ENCODE measurements at regions not wholly inside any gene's neighbourhood (a gene's known extent, or its start where the extent isn't known, plus 50 kb on each side); places are given as distances from the start of the nearest gene placed in this dataset.

- DNase-seq: no peak
- Histone ChIP-seq H3K27me3 (ENCODE audit: control insufficient read depth, insufficient read depth, low read length) (peaks cover 3% of the 10 kb centered on the region), H3K4me3 (ENCODE audit: insufficient read depth, low read depth, low read length) (no peak overlapping the region), H3K36me3 (replicated peaks; ENCODE audit: control insufficient read depth, insufficient read depth, low read length) (no peaks in the 10 kb centered on the region)
These were observed 104.0 kb upstream of the WNT4 start for GRCh38 chr1:22246755-22247480.

DNA sequence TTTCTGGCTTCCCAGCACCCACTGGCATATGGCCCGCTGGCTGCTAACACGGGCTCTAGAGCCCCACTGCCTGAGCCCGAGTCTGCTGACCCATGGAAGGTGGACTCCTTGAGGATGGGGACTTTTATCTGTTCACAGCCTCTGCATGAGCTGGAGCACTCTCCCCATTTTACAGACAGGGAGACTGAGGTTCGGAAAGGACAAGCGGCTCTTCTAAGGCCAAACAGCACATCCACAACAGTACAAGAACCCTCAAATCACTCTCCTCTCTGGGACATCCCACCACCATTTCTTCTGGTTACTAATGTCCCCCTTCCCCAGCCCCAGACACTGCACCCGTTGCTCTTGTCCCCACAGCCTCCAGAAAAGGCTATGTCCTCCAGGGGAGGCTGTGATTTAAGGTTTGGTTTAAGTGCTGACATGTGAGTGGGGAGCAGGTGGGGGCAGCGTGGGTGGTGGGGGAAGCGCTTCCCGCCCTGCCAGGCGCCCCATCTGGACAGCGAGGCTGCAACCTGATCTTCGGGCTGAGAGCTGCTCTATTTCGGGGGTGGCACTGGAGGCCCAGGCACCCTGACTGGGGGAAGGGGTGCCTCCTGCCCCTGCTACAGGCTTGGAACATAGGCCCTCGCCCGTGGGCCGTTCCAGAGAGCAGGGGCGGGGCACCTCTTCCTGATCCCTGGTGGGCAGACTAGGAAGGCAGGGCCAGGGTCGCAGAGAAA is 104.8 kb upstream of the WNT4 start:
- Histone ChIP-seq H3K27me3 (ENCODE audit: control insufficient read depth, insufficient read depth, low read length) (peaks cover 3% of the 10 kb centered on the region), H3K36me3 (replicated peaks; ENCODE audit: control insufficient read depth, insufficient read depth, low read length) (no peaks in the 10 kb centered on the region), H3K4me3 (ENCODE audit: insufficient read depth, low read depth, low read length) (no peak overlapping the region)
- no peak for DNase-seq

DNA sequence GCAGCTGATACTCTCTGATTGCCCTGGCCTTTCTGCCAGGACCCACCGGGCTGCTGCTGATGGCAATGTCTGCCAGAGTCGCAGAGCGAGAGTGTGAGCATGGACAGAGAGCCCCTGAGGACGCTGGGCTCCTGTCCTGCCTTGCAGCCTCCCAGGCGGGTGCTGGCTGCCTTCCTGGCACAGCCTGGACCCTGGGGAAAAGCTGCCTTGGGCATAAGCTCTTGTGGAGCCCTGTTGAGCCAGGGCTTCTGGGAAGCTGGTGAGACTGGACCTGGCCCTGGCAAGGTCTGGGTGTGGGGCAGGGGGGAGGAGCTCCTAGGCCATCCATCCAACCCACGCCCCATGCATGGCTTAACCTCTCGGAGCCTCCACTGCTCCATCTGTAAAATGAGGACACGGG is 105.8 kb upstream of the WNT4 start:
- H3K4me3 ChIP-seq (ENCODE audit: insufficient read depth, low read depth, low read length): no peak overlapping the region
- H3K36me3 ChIP-seq (replicated peaks; ENCODE audit: control insufficient read depth, insufficient read depth, low read length): no peaks in the 10 kb centered on the region
- DNase-seq: no peak
- peaks cover 3% of the 10 kb centered on the region for H3K27me3 ChIP-seq (ENCODE audit: control insufficient read depth, insufficient read depth, low read length)

GRCh38 chr1:22249928-22250680 is 107.2 kb upstream of the WNT4 start:
- Histone ChIP-seq H3K4me3 (ENCODE audit: insufficient read depth, low read depth, low read length) (no peak overlapping the region), H3K36me3 (replicated peaks; ENCODE audit: control insufficient read depth, insufficient read depth, low read length) (no peaks in the 10 kb centered on the region), H3K27me3 (ENCODE audit: control insufficient read depth, insufficient read depth, low read length) (peaks cover 3% of the 10 kb centered on the region)
- DNase-seq: no peak

- H3K36me3 ChIP-seq (replicated peaks; ENCODE audit: control insufficient read depth, insufficient read depth, low read length): no peaks in the 10 kb centered on the region
- H3K27me3 ChIP-seq (ENCODE audit: control insufficient read depth, insufficient read depth, low read length): peaks cover 3% of the 10 kb centered on the region
- DNase-seq: peak; percentile 86
- H3K4me3 ChIP-seq (ENCODE audit: insufficient read depth, low read depth, low read length): no peak overlapping the region
These were observed 107.8 kb upstream of the WNT4 start for GRCh38 chr1:22250724-22251123.

DNA sequence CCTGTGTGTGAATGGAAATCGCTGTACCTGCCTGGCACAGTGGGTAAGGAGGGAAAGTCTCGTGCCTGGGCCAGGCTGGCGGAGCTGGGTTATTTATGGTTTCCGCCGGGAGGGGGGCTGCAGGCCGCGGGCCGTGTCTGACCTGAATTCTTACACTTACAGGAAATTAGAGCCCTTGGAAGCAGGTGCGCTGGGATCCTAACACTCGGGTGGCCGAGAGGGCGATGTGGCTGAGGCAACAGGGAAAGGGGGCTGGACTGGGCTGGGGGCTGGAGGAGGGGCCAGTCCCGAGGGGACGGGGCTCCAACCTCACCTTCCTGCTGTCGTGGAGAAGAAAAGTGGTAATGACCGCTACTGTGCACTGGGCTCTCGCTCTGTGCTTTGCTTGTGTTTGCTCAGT is 109.4 kb upstream of the WNT4 start:
- peak; percentile 89 for DNase-seq
- no peak overlapping the region for H3K4me3 ChIP-seq (ENCODE audit: insufficient read depth, low read depth, low read length)
- no peaks in the 10 kb centered on the region for H3K36me3 ChIP-seq (replicated peaks; ENCODE audit: control insufficient read depth, insufficient read depth, low read length)
- peaks cover 3% of the 10 kb centered on the region for H3K27me3 ChIP-seq (ENCODE audit: control insufficient read depth, insufficient read depth, low read length)

- peak; percentile 46 for DNase-seq
- Histone ChIP-seq H3K36me3 (replicated peaks; ENCODE audit: control insufficient read depth, insufficient read depth, low read length) (no peaks in the 10 kb centered on the region), H3K27me3 (ENCODE audit: control insufficient read depth, insufficient read depth, low read length) (peaks cover 3% of the 10 kb centered on the region), H3K4me3 (ENCODE audit: insufficient read depth, low read depth, low read length) (no peak overlapping the region)
These were observed 110.3 kb upstream of the WNT4 start for GRCh38 chr1:22253012-22253790.

GRCh38 chr1:22254756-22255155 is 111.9 kb upstream of the WNT4 start:
- Histone ChIP-seq H3K4me3 (ENCODE audit: insufficient read depth, low read depth, low read length) (no peak overlapping the region), H3K27me3 (ENCODE audit: control insufficient read depth, insufficient read depth, low read length) (peaks cover 3% of the 10 kb centered on the region), H3K36me3 (replicated peaks; ENCODE audit: control insufficient read depth, insufficient read depth, low read length) (no peaks in the 10 kb centered on the region)
- DNase-seq: peak; percentile 61

DNA sequence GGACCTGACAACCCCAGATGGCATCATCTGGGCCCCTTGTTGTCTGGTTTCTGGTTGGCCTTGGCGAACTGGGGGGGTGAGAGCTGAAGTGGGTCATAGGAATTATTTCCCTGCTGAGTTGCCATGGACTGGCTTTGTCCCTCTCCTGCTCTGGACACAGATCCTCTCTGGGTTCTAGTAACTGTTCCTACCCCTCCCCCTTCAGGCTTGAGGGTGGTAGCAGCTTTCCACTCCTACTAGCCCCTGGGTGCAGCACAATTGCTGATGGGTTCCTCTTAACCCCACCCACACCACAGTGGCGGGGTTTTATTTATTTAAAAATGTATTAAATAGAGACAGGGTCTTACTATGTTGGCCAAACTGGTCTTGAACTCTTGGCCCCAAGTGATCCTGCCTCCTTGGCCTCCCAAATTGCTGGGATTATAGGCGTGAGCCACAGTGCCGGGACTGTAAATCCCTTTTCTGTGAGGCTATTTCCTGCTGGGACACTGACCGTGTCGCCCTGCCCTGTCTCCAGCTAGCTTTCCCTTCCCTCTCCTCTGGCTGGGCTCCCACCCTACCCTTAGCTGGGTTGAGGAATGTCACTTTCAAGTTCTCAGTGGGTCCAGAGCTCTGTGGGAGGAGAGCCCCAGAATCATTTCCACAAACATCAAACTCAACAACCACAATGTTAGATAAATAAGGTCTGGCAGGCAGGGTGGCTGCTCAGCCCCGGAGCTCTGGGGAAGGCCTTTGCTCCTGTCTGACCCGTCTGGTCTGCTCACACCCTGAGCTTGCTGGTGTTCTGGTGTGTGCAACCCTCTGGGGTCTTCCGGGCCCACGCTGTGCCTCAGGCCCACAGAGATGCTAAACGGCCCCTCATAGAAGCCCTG is 112.7 kb upstream of the WNT4 start:
- no peak overlapping the region for H3K4me3 ChIP-seq (ENCODE audit: insufficient read depth, low read depth, low read length)
- peaks cover 3% of the 10 kb centered on the region for H3K27me3 ChIP-seq (ENCODE audit: control insufficient read depth, insufficient read depth, low read length)
- DNase-seq: no peak
- H3K36me3 ChIP-seq (replicated peaks; ENCODE audit: control insufficient read depth, insufficient read depth, low read length): no peaks in the 10 kb centered on the region

GRCh38 chr1:22256213-22256512 is 113.3 kb upstream of the WNT4 start:
- Histone ChIP-seq H3K4me3 (ENCODE audit: insufficient read depth, low read depth, low read length) (no peak overlapping the region), H3K27me3 (ENCODE audit: control insufficient read depth, insufficient read depth, low read length) (peaks cover 3% of the 10 kb centered on the region; the same call in 1 of the 2 replicates), H3K36me3 (replicated peaks; ENCODE audit: control insufficient read depth, insufficient read depth, low read length) (no peaks in the 10 kb centered on the region)
- DNase-seq: no peak

DNA sequence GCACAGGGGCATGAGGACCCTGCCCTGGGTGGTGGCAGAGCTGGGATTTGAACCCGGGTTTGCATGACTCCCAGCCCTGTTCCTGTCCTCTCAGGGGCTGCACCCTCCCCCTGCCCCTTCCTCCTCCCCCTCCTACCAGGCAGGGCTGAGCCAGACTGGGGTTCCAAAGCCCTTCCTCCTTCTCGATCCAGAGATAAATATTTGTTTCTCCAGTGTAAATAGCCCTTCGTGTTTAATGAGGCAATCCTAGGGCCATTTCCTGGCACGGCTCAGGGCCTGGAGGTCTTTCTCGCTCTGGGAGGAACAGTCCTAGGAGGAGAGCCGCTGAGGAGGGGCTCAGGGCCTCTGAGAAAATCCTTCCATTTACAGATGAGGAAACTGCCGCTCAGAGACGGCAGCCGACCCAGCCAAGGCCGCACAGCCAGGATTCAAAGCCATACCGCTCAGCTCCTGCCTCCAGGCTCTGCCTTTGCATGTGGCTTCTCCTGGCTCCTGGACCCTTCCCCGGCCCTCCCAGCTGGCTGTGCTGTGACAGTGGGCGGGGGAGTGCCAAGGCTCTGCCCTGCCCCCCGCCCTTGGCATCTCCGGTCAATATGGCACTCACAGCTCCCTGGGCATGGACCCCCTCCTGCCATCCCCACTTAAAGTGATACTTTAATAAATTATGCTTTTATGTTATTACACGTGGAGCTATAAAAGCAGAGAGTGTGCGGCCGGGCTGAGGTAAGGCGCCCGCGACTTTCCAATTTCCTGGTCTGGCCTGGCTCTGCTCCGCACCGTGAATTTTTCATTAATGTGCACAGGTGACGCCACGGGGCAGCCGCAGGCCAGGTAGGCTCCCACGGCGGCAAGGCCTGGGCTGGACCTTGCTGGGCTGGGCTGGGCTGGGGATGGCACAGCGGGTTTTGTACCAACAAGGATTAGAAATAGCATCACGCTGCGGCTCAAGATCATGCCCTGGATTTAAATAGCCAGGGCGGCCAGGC is 114.7 kb upstream of the WNT4 start:
- Histone ChIP-seq H3K4me3 (ENCODE audit: insufficient read depth, low read depth, low read length) (no peak overlapping the region), H3K27me3 (ENCODE audit: control insufficient read depth, insufficient read depth, low read length) (no peaks in the 10 kb centered on the region), H3K36me3 (replicated peaks; ENCODE audit: control insufficient read depth, insufficient read depth, low read length) (no peaks in the 10 kb centered on the region)
- peak; percentile 40 for DNase-seq

- no peaks in the 10 kb centered on the region for H3K36me3 ChIP-seq (replicated peaks; ENCODE audit: control insufficient read depth, insufficient read depth, low read length)
- H3K4me3 ChIP-seq (ENCODE audit: insufficient read depth, low read depth, low read length): no peak overlapping the region
- no peak for DNase-seq
- H3K27me3 ChIP-seq (ENCODE audit: control insufficient read depth, insufficient read depth, low read length): no peaks in the 10 kb centered on the region
These were observed 115.8 kb upstream of the WNT4 start for GRCh38 chr1:22258698-22259097.

Measured in H7 (cell line).